Keratinocyte (primary cell): ENCODE measurements at regions not wholly inside any gene's neighbourhood (a gene's known extent, or its start where the extent isn't known, plus 50 kb on each side); places are given as distances from the start of the nearest gene placed in this dataset.
"Not testable (repeated sequence)": the region's sequence is repeated elsewhere in the genome, so short reads cannot be mapped to it uniquely, and the experiment has no call there.

ENCODE experiments used
- DNase-seq: peaks from one replicate; pipeline ENCODE4 v3.0.0-alpha.2; 2011; ENCODE audit warnings: low read depth, missing footprints, low spot score
- FAIRE-seq: peaks from 2 replicates; lab custom pipeline; 2011; peaks lifted over from hg19 to GRCh38; lab: Jason Lieb, UNC
- H2AFZ ChIP-seq: 2 replicates; pipeline ENCODE4 v1.6.0; 2012; ENCODE audit warnings: low read length, control low read depth, inconsistent platforms; ENCODE audit not compliant: control insufficient read depth
- H3K27ac ChIP-seq: 2 replicates; pipeline ENCODE4 v1.5.1; 2011; ENCODE audit warnings: low read length; ENCODE audit not compliant: control insufficient read depth, insufficient read depth
- H3K27me3 ChIP-seq: 3 replicates; pipeline ENCODE4 v1.6.0; 2011; ENCODE audit warnings: low read length; ENCODE audit not compliant: control insufficient read depth, insufficient read depth; ENCODE audit errors: extremely low read depth
- H3K36me3 ChIP-seq, 2 experiments: 2 replicates in 1 of 2; 3 replicates in 1 of 2; pipeline ENCODE4 v1.5.1; 2011; ENCODE audit warnings: low read length in 2 of 2, mild to moderate bottlenecking in 1 of 2; ENCODE audit not compliant: control insufficient read depth in 2 of 2, insufficient read depth in 2 of 2; ENCODE audit errors: extremely low read depth in 1 of 2
- H3K4me1 ChIP-seq: 3 replicates; pipeline ENCODE4 v1.5.1; 2011; ENCODE audit warnings: low read length; ENCODE audit not compliant: control insufficient read depth, insufficient read depth; ENCODE audit errors: extremely low read depth
- H3K4me2 ChIP-seq: 3 replicates; pipeline ENCODE4 v1.6.0; 2011; ENCODE audit warnings: low read depth, low read length; ENCODE audit not compliant: control insufficient read depth, insufficient read depth; ENCODE audit errors: extremely low read depth
- H3K4me3 ChIP-seq, 3 experiments: fragments of 200-600 bp in 1 of 3; sonication (generic) in 1 of 3; 2 replicates in 2 of 3; 3 replicates in 1 of 3; pipeline ENCODE4 v1.5.1; 2011 to 2016; ENCODE audit warnings: low read length in 3 of 3, mild to moderate bottlenecking in 3 of 3, control low read depth in 2 of 3, inconsistent platforms in 1 of 3, low read depth in 1 of 3, mixed read lengths in 1 of 3, mixed run types in 1 of 3, moderate library complexity in 1 of 3; ENCODE audit not compliant: control insufficient read depth in 2 of 3, insufficient read depth in 2 of 3; ENCODE audit errors: extremely low read depth in 1 of 3
- H3K79me2 ChIP-seq: 2 replicates; pipeline ENCODE4 v1.6.0; 2012; ENCODE audit warnings: low read length; ENCODE audit not compliant: control insufficient read depth, insufficient read depth
- H3K9ac ChIP-seq: 3 replicates; pipeline ENCODE4 v1.6.0; 2011; ENCODE audit warnings: low read length; ENCODE audit not compliant: control insufficient read depth, insufficient read depth; ENCODE audit errors: extremely low read depth
- H3K9me1 ChIP-seq: 3 replicates; pipeline ENCODE4 v1.6.0; 2011; ENCODE audit warnings: low read length; ENCODE audit not compliant: control insufficient read depth, insufficient read depth; ENCODE audit errors: extremely low read depth
- H3K9me3 ChIP-seq: 2 replicates; pipeline ENCODE4 v1.5.1; 2012; ENCODE audit warnings: low read depth, low read length; ENCODE audit not compliant: control insufficient read depth
- H4K20me1 ChIP-seq: 3 replicates; pipeline ENCODE4 v1.6.0; 2011; ENCODE audit warnings: low read length; ENCODE audit not compliant: control insufficient read depth, insufficient read depth; ENCODE audit errors: extremely low read depth
- EZH2 ChIP-seq: IDR thresholded peaks from one replicate; pipeline ENCODE4 v1.6.1; 2012; ENCODE audit warnings: inconsistent platforms, mild to moderate bottlenecking, low read length, moderate library complexity
- dilution Hi-C: fragments of 300-500 bp; cut with MboI; formaldehyde crosslinking; loops from one replicate; pipeline ENCODE4 v1.7.0; 2020; ENCODE audit warnings: low sequenced_read_pairs; ENCODE audit not compliant: extremely low pct_ligation_motif_present
- TF ChIP-seq, protein P1 (sequence below), 3 experiments: IDR thresholded peaks in 1 of 3; conservative IDR thresholded peaks in 1 of 3; optimal IDR thresholded peaks in 1 of 3; 2 replicates in 2 of 3; 3 replicates in 1 of 3; pipeline versions ENCODE3 to v1.5.1; 2011; ENCODE audit warnings: low read length in 3 of 3, mild to moderate bottlenecking in 3 of 3, moderate library complexity in 2 of 3, control low read depth in 1 of 3, inconsistent platforms in 1 of 3; ENCODE audit not compliant: insufficient read depth in 2 of 3; ENCODE audit errors: extremely low read depth in 1 of 3

DNA sequence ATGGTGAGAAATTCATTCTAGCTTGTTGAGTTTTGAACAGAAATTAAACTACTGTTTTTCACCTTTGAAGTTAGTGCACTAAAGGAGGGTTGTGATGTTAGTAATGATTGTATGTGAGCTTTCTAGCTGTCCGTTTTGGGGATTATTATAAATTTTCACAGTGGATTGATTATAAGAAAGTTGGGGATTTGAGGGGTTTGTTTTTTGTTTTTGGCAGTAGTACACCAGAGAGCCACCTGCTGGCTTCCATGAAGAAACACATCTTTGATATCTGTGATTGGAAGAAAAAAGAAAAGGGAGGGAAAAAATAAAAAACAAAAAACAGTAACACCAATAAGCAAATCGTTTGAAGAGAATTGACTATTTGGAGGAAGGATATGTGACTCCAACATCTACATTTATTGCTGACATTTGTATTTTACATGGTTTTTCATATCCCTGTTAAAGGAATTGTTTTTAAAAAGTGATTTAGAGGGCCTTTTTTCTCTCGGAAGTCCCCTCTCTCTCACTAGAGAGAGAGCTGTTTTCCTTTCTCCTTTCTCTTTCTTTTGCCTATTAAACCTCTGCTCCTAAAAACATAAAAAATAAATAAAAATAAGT lies 1469.5 kb upstream of the GOT2 start:
- Histone ChIP-seq H3K4me1 (no peaks in the 10 kb centered on the region), H3K4me2 (no peak overlapping the region), H3K79me2 (no peaks in the 10 kb centered on the region), H3K27ac (no peak overlapping the region), H3K36me3 (no peaks in the 10 kb centered on the region), H4K20me1 (no peaks in the 10 kb centered on the region), H3K9me1 (no peaks in the 10 kb centered on the region), H3K9me3 (no peaks in the 10 kb centered on the region), H3K9ac (no peak overlapping the region), H3K4me3 (no peak overlapping the region), H3K27me3 (no peaks in the 10 kb centered on the region), H2AFZ (no peak overlapping the region)
- dilution Hi-C loops = no loop called here
- no peak for DNase-seq
- no peak for FAIRE-seq
- TF ChIP-seq, protein P1, sequence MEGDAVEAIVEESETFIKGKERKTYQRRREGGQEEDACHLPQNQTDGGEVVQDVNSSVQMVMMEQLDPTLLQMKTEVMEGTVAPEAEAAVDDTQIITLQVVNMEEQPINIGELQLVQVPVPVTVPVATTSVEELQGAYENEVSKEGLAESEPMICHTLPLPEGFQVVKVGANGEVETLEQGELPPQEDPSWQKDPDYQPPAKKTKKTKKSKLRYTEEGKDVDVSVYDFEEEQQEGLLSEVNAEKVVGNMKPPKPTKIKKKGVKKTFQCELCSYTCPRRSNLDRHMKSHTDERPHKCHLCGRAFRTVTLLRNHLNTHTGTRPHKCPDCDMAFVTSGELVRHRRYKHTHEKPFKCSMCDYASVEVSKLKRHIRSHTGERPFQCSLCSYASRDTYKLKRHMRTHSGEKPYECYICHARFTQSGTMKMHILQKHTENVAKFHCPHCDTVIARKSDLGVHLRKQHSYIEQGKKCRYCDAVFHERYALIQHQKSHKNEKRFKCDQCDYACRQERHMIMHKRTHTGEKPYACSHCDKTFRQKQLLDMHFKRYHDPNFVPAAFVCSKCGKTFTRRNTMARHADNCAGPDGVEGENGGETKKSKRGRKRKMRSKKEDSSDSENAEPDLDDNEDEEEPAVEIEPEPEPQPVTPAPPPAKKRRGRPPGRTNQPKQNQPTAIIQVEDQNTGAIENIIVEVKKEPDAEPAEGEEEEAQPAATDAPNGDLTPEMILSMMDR (optimal IDR thresholded peaks at IDR 0.05 in 1 of 3, IDR thresholded peaks at IDR 0.05 in 1 of 3, conservative IDR thresholded peaks at IDR 0.05 in 1 of 3; ENCODE audit: extremely low read depth in 1 of 3, insufficient read depth in 2 of 3, low read length in 3 of 3) = no peak
- TF ChIP-seq EZH2 = no peak

DNA sequence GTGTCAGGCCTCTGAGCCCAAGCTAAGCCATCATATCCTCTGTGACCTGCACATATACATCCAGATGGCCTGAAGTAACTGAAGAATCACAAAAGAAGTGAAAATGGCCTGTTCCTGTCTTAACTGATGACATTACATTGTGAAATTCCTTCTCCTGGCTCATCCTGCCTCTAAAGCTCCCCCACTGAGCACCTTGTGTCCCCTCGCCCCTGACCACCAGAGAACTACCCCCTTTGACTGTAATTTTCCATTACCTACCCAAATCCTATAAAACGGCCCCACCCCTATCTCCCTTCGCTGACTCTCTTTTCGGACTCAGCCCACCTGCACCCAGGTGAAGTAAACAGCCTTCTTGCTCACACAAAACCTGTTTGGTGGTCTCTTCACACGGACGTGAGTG lies 1466.6 kb upstream of the GOT2 start:
- FAIRE-seq, H3K4me3 ChIP-seq, dilution Hi-C loops: not testable (repeated sequence)

DNA sequence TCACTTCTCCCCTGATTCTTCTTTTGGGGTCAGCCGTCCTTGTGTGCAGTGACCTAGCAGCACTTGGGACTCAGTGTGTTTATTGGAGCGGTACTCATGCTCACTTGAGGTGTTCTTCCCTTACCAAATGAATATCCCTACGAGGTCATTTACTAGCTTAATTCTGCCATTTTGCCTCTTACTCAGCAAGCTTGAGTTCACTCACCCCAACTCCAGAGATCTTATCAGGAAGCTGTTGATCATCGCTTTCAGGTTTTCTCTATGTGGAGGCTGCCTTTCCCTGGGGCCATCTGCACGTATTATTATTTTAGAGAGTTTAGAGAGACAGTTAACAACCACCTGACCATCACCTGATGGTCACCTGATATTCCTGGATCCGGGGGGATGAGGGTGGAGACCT lies 1466.0 kb upstream of the GOT2 start:
- H3K9me1 ChIP-seq = no peaks in the 10 kb centered on the region
- H3K4me1 ChIP-seq = no peaks in the 10 kb centered on the region
- no peaks in the 10 kb centered on the region for H4K20me1 ChIP-seq
- no peak overlapping the region for H3K4me3 ChIP-seq
- H2AFZ ChIP-seq = no peak overlapping the region
- no peaks in the 10 kb centered on the region for H3K36me3 ChIP-seq
- H3K9me3 ChIP-seq = no peaks in the 10 kb centered on the region
- no peaks in the 10 kb centered on the region for H3K27me3 ChIP-seq
- no peak overlapping the region for H3K27ac ChIP-seq
- DNase-seq (no peak), FAIRE-seq (no peak)
- H3K4me2 ChIP-seq = no peak overlapping the region
- no peaks in the 10 kb centered on the region for H3K79me2 ChIP-seq
- H3K9ac ChIP-seq = no peak overlapping the region
- TF ChIP-seq EZH2 = no peak
- TF ChIP-seq, protein P1 (optimal IDR thresholded peaks at IDR 0.05 in 1 of 3, IDR thresholded peaks at IDR 0.05 in 1 of 3, conservative IDR thresholded peaks at IDR 0.05 in 1 of 3; ENCODE audit: extremely low read depth in 1 of 3, insufficient read depth in 2 of 3, low read length in 3 of 3) = no peak
- dilution Hi-C loops = no loop called here

More for the DNA sequence above, 1466.6 kb upstream of the GOT2 start:
- H3K36me3 ChIP-seq, H3K4me2 ChIP-seq, H3K79me2 ChIP-seq, H3K4me1 ChIP-seq, H3K9me1 ChIP-seq, H3K27ac ChIP-seq, H4K20me1 ChIP-seq, H3K27me3 ChIP-seq, H3K9ac ChIP-seq, DNase-seq, H2AFZ ChIP-seq, H3K9me3 ChIP-seq: not testable (repeated sequence)
